WI38 (cell line): ENCODE measurements at regions not wholly inside any gene's neighbourhood (a gene's known extent, or its start where the extent isn't known, plus 50 kb on each side); places are given as distances from the start of the nearest gene placed in this dataset.

Source experiments
- H3K4me3 ChIP-seq: 2 replicates; pipeline ENCODE4 v1.5.1; 2011; ENCODE audit warnings: low read depth, mild to moderate bottlenecking, control low read depth, low read length
- CTCF ChIP-seq: IDR thresholded peaks from 2 replicates; pipeline ENCODE4 v1.5.1; 2012; ENCODE audit warnings: low read depth, mild to moderate bottlenecking, control low read depth, low read length

GRCh38 chr2:11055679-11056215 is 99.5 kb upstream of the SLC66A3 start:
- TF ChIP-seq CTCF: no peak
- H3K4me3 ChIP-seq: no peak overlapping the region

- H3K4me3 ChIP-seq: no peak overlapping the region
- TF ChIP-seq CTCF: no peak
Observed at GRCh38 chr2:11056614-11057013, 98.7 kb upstream of the SLC66A3 start.

- no peak overlapping the region for H3K4me3 ChIP-seq
- no peak for TF ChIP-seq CTCF
Observed at GRCh38 chr2:11057031-11057430, 98.2 kb upstream of the SLC66A3 start.

DNA sequence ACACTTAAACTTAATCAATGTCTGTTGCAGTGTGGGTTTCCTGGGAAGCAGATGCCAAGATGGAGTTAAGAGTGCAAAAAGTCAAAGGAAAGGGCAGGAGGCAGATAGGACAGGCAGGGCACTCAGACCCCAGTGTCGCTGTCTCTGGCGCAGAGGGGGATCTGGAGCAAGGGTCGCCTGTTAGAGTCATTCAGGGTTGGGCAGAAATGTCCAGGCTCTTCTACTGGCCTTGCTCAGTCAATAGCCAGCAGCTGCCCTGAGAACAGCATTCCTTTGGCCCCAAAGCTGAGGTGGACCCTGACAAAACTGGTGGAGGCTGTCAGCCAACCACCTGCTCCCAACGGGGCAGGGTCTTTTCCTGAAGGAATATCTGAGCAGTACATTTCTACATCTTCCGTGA is 97.1 kb upstream of the SLC66A3 start:
- TF ChIP-seq CTCF: no peak
- no peak overlapping the region for H3K4me3 ChIP-seq

DNA sequence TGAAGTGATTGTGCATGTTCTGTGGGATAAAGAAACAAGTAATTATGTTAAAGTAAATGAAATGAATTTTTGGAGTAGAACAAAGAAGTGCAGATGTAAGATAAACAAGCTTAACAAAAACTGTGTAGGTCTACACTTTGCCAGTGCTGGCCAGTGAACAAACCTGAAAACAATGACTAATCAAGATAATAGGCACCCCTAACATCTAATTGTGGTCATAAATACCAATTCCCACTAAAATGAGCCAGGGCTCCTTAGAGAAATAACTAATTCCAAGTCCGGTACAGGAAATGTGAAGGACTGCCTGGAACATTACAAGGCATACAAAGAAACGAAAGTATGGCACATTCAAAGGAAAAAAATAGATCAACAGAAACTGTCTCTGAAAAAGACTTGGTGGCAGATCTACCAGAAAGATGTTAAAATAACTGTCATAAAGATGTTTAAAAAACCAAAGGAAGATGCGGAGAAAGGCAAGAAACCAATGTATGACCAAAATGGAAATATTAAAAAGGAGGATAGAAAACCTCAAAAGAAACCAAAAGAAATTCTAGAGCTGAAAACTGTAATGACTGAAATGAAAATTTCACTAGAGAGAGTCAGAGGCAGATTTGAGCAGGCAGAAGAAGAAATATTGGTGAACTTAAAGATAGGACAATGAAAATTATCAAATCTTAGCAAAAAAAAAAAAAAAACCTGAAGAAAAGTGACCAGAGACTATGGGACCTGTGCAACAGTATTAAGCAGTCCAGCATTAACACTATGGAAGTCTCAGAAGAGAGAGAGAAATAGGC is 94.7 kb upstream of the SLC66A3 start:
- TF ChIP-seq CTCF: no peak
- no peak overlapping the region for H3K4me3 ChIP-seq

DNA sequence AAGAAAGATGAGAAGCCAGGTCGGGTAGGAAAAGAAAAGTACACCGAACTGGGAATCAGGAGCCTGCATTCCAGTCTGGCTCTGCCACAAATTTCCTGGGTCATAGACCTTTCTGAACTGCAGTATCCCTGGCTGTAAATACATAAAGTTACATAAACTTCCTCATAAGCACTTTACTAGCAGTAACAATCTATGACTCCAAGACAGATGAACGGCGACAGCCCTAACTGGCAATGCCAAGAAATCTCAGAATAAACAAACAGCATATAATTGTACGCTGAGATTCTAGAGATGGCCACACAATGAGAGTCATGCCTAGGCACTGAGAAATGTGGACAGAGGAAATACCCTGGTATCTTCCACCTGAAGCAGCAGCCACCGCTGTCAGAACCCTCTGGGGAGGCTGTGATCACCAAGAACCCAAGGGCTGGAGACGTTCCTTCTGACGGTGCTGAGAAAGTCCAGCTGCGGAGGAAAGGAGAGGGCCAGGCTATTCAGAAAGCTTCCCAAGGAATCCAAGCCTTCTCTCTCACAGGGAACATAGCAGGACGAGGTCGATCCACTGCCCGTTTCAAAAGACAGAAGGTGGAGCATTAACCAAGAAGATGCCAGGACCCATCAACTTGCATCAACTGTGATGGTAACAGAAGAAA is 89.3 kb upstream of the SLC66A3 start:
- H3K4me3 ChIP-seq: no peak overlapping the region
- TF ChIP-seq CTCF: no peak
